GM19351 (cell line): ENCODE measurements at regions not wholly inside any gene's neighbourhood (a gene's known extent, or its start where the extent isn't known, plus 50 kb on each side); places are given as distances from the start of the nearest gene placed in this dataset.
"Not testable (repeated sequence)": the region's sequence is repeated elsewhere in the genome, so short reads cannot be mapped to it uniquely, and the experiment has no call there.

Experiments used
- ATAC-seq: cut with Tn5 transposase; IDR thresholded peaks from one replicate; pipeline ENCODE4 v1.9.1; 2021; ENCODE audit warnings: mild to moderate bottlenecking, moderate library complexity; ENCODE audit not compliant: unreplicated experiment

DNA sequence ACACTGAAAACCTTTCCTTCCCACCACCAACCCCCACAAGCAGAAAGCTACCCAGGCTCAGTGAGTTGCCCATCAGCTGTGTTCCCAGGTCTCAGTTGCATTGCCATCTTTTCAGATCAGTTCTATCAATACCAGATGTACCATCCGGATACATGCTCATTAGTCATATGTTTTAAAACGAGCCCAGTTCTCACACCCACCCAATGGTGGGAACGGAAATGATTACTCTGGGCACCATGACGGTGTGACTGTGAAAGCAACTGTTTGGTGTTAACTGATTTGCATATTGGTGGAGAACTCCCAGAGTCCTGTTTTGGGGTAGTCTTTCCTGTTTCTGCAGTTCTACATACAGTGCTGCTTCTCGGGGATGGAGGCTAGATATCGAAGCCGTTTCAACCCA, 212.3 kb downstream of the TRIM36 start:
- peak; percentile 89 for ATAC-seq

DNA sequence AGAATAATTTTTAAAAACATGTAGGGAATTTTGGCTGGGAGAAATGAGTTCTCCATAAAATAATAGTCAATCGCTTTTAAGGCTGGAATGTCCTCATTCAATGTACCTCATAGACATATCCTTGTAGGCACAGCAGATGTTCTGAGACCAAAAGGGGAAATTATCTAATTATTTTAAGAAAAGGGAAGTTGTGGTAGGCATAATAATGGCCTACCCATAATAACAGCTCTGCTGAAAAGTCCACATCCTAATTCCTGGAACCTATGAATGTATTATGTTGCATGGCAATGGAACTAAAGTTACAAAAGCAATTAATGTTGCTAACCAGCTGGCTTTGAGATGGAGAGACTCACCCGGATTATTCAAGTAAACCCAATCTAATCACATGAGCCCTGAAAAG, 216.1 kb downstream of the TRIM36 start:
- peak; percentile 59 for ATAC-seq

- ATAC-seq, result no peak
Measured at GRCh38 chr5:114952876-114953275, 216.8 kb downstream of the TRIM36 start.

DNA sequence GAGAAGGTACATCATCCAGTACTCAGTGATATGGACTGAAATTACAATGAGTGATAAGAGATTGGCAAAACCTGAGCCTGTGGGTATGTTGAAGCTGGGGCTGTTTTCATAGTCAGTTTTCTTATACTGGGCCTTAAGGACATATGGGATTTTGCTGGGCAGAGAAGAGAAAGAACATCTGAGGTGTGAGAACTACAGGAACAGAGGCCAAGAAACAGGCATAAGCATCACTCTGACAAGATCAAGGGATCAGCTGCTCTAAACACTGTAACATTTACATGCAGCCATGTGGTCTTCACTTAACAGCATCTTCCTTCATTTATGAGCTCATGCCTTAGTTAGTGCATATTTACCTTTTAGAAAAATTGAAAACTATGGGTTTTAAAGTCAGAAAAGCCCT, 220.0 kb downstream of the TRIM36 start:
- no peak for ATAC-seq

- no peak for ATAC-seq
Measured at GRCh38 chr5:114948986-114949621, 220.6 kb downstream of the TRIM36 start.

GRCh38 chr5:114948363-114948762, 221.3 kb downstream of the TRIM36 start:
- no peak for ATAC-seq

DNA sequence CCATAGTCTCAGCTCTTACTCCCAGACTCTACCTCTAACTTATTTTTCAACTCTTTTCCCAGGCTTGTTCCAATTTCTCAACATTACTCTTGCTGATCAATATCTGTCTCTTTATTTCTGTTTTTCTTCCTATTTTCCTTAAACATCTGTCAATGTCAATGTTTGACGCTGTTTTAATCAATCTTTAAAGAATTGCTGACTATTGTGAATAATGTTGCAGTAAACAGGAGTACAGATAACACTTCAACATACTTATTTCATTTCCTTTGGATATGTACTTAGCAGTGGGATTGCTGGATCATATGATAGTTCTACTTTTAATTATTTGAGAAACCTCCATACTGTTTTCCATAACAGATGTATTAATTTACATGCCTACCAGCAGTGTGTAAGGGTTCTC, 229.0 kb downstream of the TRIM36 start:
- no peak for ATAC-seq

GRCh38 chr5:114935490-114935889, 234.2 kb downstream of the TRIM36 start:
- no peak for ATAC-seq

- ATAC-seq, result no peak
Measured at GRCh38 chr5:114928644-114929462, 240.9 kb downstream of the TRIM36 start.

DNA sequence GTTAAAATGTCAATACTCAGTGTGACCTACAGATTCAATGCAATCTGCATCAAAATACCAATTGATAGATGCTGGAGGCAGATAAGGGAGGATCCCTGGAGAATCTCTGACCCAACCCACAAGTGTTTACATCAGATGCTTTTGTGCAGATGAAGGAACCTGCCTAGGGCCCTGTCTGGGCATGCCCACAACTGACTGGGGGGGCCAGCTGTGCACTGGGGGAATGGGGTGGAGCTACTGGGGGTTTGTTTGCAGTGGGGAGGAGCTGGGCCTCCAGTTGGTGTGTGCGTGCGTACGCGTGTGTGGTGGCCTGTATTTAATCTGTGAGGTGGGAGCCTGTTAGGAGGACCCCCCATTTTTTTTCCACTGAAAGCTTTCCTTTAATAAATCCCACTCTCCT, 244.9 kb downstream of the TRIM36 start:
- no peak for ATAC-seq

DNA sequence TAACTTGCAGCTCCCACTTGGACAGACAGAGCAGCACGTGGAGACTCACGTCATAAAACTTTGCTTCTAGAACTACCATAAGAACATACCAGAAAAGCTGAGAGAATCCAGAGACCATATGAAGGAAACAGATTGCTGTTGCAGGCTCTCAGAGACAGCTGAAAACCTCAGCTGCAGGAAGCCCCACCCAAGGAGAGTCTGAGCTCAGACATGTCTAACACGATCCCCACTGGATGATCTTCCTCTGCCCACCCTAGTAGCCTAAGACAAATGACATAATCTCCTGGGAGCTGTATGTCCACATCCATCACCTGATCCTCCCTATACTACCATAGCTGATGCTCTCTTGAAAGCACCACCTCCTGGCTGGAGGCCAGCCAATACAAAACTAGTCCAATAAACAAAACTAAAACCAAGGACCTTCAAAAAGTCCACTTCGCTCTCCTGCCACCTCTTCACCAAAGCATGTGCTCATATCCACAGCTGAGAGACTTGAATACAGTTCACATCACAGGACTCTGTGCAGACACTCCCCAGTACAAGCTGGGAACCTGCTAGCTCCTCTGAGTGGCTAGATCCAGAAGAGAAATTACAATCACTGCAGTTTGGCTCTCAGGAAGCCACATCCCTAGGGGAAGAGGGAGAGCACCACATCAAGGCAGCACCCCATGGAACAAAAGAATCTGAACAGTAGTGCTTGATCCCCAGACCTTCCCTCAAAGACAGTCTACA, 257.4 kb downstream of the TRIM36 start:
- ATAC-seq, result no peak

- ATAC-seq, result no peak
Measured at GRCh38 chr5:114910727-114911126, 259.0 kb downstream of the TRIM36 start.

- peak; percentile 80 for ATAC-seq
Measured at GRCh38 chr5:114909424-114909823, 260.3 kb downstream of the TRIM36 start.

- no peak for ATAC-seq
Measured at GRCh38 chr5:114903767-114904166, 265.9 kb downstream of the TRIM36 start.

GRCh38 chr5:114898602-114899001, 271.1 kb downstream of the TRIM36 start:
- ATAC-seq, result peak; percentile 63

DNA sequence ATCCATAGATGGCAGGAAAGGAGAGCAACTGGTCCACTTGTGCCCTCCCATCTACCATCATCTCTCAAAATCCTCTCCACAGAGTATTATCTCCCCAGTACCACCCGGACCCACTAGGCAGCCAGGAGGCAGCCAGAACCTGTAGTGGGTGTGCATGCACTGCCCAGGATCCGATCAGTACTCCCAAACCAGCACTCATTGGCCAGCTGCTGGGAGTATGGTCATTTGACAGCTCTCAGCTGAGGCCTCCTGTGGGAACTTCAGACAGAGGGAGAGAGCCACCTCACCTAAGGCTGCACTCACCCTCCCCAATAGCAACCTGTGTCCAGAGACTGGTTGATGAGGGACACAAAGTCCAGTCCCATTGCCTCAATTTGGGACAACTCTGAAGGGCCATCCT, 286.0 kb downstream of the TRIM36 start:
- ATAC-seq, result no peak

DNA sequence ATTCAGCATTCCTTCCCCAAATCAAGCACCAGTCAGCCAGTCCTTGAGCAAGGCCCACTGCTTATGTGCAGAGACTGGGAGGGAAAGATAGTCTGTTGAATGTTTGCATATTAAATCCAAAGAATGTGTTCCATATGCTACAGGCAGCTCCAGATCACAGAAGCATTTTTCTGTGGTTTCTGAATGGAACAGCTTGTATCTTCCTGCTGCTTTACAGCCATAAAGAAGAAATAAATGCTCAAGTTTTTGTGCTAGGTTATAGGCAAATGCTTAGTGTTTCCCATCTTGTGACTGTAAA, 310.3 kb downstream of the TRIM36 start:
- ATAC-seq, result no peak

- no peak for ATAC-seq
Measured at GRCh38 chr5:114858665-114859437, 310.9 kb downstream of the TRIM36 start.

- no peak for ATAC-seq
Measured at GRCh38 chr5:114857941-114858551, 311.7 kb downstream of the TRIM36 start.

- ATAC-seq, result not testable (repeated sequence)
Measured at GRCh38 chr5:114844711-114845110, 325.0 kb downstream of the TRIM36 start.

- no peak for ATAC-seq
Measured at GRCh38 chr5:114839360-114839759, 330.3 kb downstream of the TRIM36 start.
